Ecto neural progenitor cell (in vitro differentiated cells): ENCODE measurements at regions not wholly inside any gene's neighbourhood (a gene's known extent, or its start where the extent isn't known, plus 50 kb on each side); places are given as distances from the start of the nearest gene placed in this dataset.
"Not testable (repeated sequence)": the region's sequence is repeated elsewhere in the genome, so short reads cannot be mapped to it uniquely, and the experiment has no call there.

Experiments
- DNase-seq: peaks from one replicate; pipeline ENCODE4 v3.0.0-alpha.2; 2018; ENCODE audit warnings: low spot score

DNA sequence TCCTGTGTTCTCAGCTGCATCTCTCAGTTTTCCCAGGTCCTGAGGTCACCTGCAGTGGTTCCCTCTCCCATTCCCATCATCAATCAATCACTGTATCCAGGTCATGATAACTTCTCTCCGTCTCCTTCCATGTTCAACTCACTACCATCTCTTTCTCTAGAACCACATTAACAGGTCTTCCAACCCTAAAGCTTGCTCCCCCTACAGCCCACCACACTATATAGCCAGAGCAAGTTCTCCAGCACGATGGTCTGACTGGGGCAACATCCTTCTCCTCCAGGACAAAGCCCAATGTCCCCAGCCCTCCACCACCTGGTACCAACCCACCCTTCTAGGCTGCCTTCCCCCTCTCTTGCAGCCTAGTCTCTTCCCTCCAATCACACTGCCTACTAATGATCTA, 241.6 kb downstream of the CDK5RAP2 start:
- no peak for DNase-seq

- no peak for DNase-seq
These were observed 242.8 kb downstream of the CDK5RAP2 start for GRCh38 chr9:120337131-120337530.

DNA sequence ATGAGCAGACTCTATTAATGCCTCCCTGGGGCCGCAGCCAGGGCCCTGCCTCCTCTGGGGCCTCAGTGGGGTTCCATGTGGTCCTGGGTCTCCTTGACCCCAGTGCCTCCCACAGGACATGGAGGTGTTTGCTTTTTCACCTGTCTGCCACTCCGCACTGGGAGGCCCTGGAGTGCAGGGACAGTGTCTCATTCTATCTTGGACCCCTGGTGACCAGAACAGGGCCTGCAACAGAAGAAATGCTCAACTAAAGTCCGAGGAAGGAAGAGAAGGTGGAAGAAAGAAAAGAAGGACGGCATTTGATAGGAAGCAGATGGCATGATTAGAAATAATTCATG, 243.2 kb downstream of the CDK5RAP2 start:
- no peak for DNase-seq

- no peak for DNase-seq
These were observed 243.8 kb downstream of the CDK5RAP2 start for GRCh38 chr9:120336021-120336752.

GRCh38 chr9:120331913-120332312, 248.1 kb downstream of the CDK5RAP2 start:
- no peak for DNase-seq

DNA sequence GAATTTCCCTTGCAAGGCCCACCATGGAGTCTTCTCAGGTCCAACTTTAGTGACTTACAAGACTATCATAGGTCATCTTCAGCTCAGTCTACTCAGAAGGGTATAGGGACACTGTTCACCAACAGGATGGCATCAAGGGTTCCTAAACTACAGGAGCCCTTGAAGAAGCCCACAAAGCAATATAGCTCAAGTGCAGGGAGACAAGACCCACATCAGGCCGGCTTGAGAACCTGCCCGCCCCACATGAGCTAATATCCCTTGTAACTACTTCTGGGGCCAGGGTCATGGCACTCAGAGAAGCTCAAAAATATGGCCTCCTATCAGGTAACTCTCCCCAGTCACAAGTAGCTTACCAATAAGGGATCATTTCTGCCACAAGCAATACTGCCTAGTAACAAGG, 249.9 kb downstream of the CDK5RAP2 start:
- no peak for DNase-seq

DNA sequence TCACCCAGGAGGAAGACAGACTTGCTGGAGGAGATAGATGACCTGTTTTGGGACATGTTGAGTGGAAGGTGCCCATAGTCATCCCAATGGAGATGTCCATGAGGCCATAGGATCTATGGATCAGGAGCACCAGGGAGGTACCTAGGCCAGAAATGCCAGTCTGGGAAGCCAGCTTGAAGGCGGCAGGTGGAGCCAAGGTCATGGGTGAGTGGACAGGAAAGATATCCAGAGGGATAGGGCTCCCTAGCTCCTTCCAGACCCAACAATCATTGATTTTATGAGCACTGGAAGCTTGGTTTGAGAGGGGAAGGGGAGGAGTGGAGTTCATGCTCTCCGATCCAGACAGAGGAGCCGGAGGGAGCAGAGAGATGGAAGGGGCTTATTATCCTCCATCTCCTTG, 252.6 kb downstream of the CDK5RAP2 start:
- no peak for DNase-seq

- no peak for DNase-seq
These were observed 253.8 kb downstream of the CDK5RAP2 start for GRCh38 chr9:120326049-120326693.

DNA sequence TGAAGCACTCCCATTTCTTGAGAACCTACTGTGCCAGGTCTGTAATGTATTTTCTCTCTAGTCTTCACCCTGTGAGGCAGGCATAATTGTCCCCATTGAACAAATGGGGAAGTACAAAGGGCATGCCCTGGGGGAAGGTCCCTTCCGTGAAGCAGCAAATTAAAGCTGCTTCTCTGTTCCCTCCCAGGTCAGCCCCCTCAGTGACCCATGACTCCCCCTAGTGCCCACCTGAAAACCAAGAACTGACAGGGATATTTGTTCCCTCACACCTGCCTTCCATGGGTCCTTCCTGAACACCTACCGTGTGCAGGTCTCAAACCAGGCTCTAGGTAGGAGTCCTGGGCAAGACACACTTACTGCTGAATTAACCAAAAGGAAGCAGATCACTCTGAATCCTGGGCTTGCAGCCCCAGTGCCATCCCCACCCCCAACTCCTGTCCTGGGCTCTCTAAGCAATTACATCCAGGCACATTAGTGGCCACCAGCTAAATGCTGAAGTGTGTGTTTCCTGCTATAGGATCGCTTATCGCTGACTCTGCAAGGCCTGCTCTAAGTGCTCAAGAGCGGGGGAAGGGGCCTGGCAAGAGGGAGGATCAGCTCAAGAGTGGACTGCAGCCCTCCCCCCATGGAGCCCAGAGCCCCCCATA, 254.8 kb downstream of the CDK5RAP2 start:
- peak; percentile 52 for DNase-seq

DNA sequence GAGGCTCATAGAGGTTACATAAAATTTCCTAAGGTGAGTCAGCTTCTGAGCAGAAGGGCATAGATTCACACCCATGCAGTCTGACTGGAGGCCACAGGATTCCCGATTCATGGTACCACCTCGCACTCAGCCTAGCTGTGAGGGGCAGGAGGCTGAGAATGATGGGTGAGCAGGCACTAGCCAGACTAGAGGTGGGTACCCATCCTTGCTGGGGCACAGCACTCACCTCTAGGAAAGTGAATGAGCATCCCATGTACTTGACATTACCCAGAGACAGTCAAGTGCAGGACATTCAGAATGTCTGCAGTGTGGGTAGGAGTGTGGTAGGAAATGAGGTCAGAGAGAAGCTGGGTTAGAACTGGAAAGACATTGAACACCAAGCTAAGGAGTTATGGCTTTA, 255.5 kb downstream of the CDK5RAP2 start:
- DNase-seq = no peak

GRCh38 chr9:120323125-120323524, 256.8 kb downstream of the CDK5RAP2 start:
- no peak for DNase-seq

GRCh38 chr9:120319452-120319851, 260.5 kb downstream of the CDK5RAP2 start:
- DNase-seq = no peak

- DNase-seq = no peak
These were observed 264.8 kb downstream of the CDK5RAP2 start for GRCh38 chr9:120315154-120315553.

- DNase-seq = peak; percentile 5
These were observed 267.9 kb downstream of the CDK5RAP2 start for GRCh38 chr9:120312031-120312430.

- peak; percentile 31 for DNase-seq
These were observed 269.9 kb downstream of the CDK5RAP2 start for GRCh38 chr9:120310035-120310434.

- peak; percentile 40 for DNase-seq
These were observed 271.5 kb downstream of the CDK5RAP2 start for GRCh38 chr9:120308495-120308894.

GRCh38 chr9:120307599-120307998, 272.4 kb downstream of the CDK5RAP2 start:
- peak; percentile 37 for DNase-seq

DNA sequence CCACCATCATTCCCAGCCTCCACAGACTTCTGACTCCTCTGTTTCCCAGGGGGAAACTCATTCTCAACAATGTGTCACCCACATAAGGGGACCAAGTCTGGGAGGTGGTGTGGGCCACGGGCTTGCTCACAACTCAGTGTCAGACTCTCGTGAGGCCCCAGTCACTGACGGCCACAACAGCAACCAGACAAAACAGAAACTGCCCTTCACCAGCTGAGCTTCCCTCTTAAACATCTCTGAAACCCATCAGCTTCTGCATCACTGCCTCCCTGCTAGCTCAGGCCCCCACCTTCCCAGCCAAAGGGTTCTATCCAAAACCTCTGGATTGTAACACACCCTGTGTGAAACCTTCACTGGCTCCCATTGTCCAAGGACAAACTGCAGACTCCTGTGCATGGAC, 273.4 kb downstream of the CDK5RAP2 start:
- DNase-seq = no peak

- no peak for DNase-seq
These were observed 273.9 kb downstream of the CDK5RAP2 start for GRCh38 chr9:120306088-120306487.

DNA sequence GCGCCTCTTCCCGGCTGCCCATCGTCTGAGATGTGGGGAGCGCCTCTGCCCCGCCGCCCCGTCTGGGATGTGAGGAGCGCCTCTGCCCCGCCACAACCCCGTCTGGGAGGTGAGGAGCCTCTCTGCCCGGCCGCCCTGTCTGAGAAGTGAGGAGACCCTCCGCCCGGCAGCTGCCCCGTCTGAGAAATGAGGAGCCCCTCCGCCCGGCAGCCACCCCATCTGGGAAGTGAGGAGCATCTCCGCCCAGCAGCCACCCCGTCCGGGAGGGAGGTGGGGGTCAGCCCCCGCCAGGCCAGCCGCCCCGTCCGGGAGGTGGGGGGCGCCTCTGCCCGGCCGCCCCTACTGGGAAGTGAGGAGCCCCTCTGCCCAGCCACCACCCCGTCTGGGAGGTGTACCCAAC, 275.1 kb downstream of the CDK5RAP2 start:
- not testable (repeated sequence) for DNase-seq

- DNase-seq = no peak
These were observed 276.4 kb downstream of the CDK5RAP2 start for GRCh38 chr9:120303519-120303918.

DNA sequence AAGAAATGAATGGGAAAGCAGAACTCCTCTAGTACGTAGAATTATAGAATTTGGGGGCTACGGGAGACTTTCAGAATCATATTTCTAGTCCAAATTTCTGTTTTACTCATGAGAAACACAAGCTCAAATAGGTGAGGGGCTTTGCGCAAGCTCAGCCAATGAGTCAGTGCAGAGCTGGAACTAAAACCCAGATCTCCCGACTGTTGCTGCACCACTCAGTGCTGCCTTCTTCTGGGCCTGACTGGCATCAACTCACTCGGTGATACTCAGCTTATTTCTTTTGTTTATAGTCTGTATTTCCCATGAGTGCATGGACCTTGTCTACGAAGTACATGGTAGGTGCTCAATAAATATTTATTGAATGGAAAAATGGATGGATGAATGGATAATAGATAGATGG, 280.2 kb downstream of the CDK5RAP2 start:
- DNase-seq = no peak

DNA sequence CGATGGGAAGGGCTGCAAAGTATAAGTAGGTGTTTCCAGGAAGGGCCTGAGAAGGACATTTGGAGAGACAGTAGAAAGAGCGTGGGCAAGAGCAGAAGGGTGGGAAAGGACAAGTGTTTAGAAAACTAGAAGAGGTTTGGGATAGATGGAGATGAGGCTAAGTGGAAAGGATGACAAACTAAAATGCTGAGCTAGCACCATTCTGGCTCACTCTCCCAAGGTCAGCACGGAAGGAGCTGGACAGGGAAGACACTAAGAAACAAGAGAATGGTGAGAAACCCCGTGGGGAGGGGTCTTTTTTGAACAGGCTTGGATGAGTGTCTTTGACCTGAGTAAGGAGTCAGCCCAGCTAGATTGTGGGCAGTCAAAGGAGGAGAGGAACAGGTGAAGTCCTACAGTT, 286.0 kb downstream of the CDK5RAP2 start:
- no peak for DNase-seq
